Spleen (tissue), 11 donors: ENCODE measurements at regions not wholly inside any gene's neighbourhood (a gene's known extent, or its start where the extent isn't known, plus 50 kb on each side); places are given as distances from the start of the nearest gene placed in this dataset.

ENCODE experiments used
- DNase-seq: peaks from one replicate; pipeline ENCODE4 v3.0.0-alpha.2; 2020
- H3K27ac ChIP-seq, 8 donors: fragments of 200-600 bp; sonication (generic) in 7 of 8; 1 replicate in 4 of 8; 2 replicates in 4 of 8; pipeline versions ENCODE4 v1.5.0 to v1.8.0; 2016 to 2021; ENCODE audit warnings: inconsistent platforms in 4 of 8, mild to moderate bottlenecking in 4 of 8, moderate library complexity in 1 of 8
- H3K27me3 ChIP-seq, 7 donors: fragments of 200-600 bp; sonication (generic) in 6 of 7; replicated peaks in 1 of 7; 1 replicate in 4 of 7; 2 replicates in 3 of 7; pipeline versions ENCODE4 v1.5.0 to v1.8.0; 2016 to 2021; ENCODE audit warnings: inconsistent platforms in 3 of 7, mild to moderate bottlenecking in 1 of 7
- H3K36me3 ChIP-seq, 6 donors: fragments of 200-600 bp; sonication (generic) in 5 of 6; 1 replicate in 4 of 6; 2 replicates in 2 of 6; pipeline versions ENCODE4 v1.5.0 to v1.8.0; 2016 to 2021; ENCODE audit warnings: inconsistent platforms in 2 of 6
- H3K4me1 ChIP-seq, 6 donors: fragments of 200-600 bp; sonication (generic) in 5 of 6; 1 replicate in 3 of 6; 2 replicates in 3 of 6; pipeline versions ENCODE4 v1.5.0 to v1.8.0; 2016 to 2021; ENCODE audit warnings: inconsistent platforms in 3 of 6
- H3K4me3 ChIP-seq, 8 donors: fragments of 200-600 bp; sonication (generic) in 7 of 8; 1 replicate in 4 of 8; 2 replicates in 4 of 8; pipeline versions ENCODE4 v1.5.0 to v1.8.0; 2016 to 2021; ENCODE audit warnings: inconsistent platforms in 4 of 8, mild to moderate bottlenecking in 4 of 8, moderate library complexity in 2 of 8
- H3K9me3 ChIP-seq, 8 donors: fragments of 200-600 bp; sonication (generic) in 7 of 8; 1 replicate in 4 of 8; 2 replicates in 4 of 8; pipeline versions ENCODE4 v1.5.0 to v1.8.0; 2016 to 2021; ENCODE audit warnings: inconsistent platforms in 4 of 8
- POLR2A ChIP-seq, 3 donors: fragments of 450-650 bp; IDR thresholded peaks; one replicate each; pipeline ENCODE4 v1.5.1; 2017; ENCODE audit warnings: antibody characterized with exemption in 3 of 3, mild to moderate bottlenecking in 1 of 3
- POLR2AphosphoS5 ChIP-seq, 3 donors: sonication (generic); formaldehyde crosslinking; IDR thresholded peaks; one replicate each; pipeline ENCODE4 v1.5.1; 2017; ENCODE audit warnings: antibody characterized with exemption in 3 of 3
- WGBS, 5 donors: extraction: QIAGEN DNeasy Blood & Tissue Kit in 3 of 5; methylation state at CpG; one replicate each; pipeline versions ENCODE4 v1.1.5 to v1.1.7; 2013 to 2018; 5-methylcytosine and 5-hydroxymethylcytosine counted together
- intact Hi-C: fragments of 100-400 bp; cut with DNase I; formaldehyde crosslinking; loops from one replicate; pipeline ENCODE4 v1.15.0; 2023; ENCODE audit warnings: low total_unique reads
- TF ChIP-seq, protein P1 (sequence below), 11 experiments: fragments of 200-600 bp in 7 of 11; fragments of 450-650 bp in 4 of 11; sonication (generic) in 4 of 11; IDR thresholded peaks in 8 of 11; conservative IDR thresholded peaks in 3 of 11; 1 replicate in 7 of 11; 2 replicates in 4 of 11; pipeline versions ENCODE4 v1.4.0 to v1.8.0; 2016 to 2021; ENCODE audit warnings: antibody characterized with exemption in 11 of 11, inconsistent platforms in 4 of 11, mild to moderate bottlenecking in 1 of 11
- donor health status: healthy with polysubstance abuse.
- donor health status: DM: no; HTN: no; CAD: no; lungs with moderate emphysema.
- donor health status: DM: no; HTN: no; CAD: no.
- donor health status: Bipolar disorder and iron deficiency.
- donor health status: healthy.
- donor health status: DM: no; HTN: no; CAD: no.
- donor health status: DM: yes; HTN: yes; CAD: no.

DNA sequence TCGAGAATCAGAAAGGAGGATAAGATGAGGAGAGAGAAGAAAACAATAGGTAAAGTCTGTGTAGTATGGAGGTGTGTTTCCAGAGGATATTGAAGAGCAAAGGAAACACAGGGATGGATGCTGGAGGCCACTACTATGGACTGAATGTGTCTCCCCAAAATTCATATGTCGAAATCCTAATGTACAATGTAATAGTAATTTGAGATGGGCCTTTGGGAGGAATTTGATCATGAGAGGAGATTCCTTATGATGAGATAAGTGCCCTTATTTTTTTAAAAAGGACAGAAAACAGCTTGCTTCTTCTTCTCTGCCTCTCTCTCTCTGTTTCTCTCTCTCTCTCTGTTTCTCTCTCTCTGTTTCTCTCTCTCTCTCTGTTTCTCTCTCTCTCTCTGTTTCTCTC lies 602.2 kb upstream of the ADAMTS5 start:
- no peak for TF ChIP-seq POLR2A (IDR thresholded peaks at IDR 0.05)
- TF ChIP-seq, protein P1, sequence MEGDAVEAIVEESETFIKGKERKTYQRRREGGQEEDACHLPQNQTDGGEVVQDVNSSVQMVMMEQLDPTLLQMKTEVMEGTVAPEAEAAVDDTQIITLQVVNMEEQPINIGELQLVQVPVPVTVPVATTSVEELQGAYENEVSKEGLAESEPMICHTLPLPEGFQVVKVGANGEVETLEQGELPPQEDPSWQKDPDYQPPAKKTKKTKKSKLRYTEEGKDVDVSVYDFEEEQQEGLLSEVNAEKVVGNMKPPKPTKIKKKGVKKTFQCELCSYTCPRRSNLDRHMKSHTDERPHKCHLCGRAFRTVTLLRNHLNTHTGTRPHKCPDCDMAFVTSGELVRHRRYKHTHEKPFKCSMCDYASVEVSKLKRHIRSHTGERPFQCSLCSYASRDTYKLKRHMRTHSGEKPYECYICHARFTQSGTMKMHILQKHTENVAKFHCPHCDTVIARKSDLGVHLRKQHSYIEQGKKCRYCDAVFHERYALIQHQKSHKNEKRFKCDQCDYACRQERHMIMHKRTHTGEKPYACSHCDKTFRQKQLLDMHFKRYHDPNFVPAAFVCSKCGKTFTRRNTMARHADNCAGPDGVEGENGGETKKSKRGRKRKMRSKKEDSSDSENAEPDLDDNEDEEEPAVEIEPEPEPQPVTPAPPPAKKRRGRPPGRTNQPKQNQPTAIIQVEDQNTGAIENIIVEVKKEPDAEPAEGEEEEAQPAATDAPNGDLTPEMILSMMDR (IDR thresholded peaks at IDR 0.05 in 8 of 11, conservative IDR thresholded peaks at IDR 0.05 in 3 of 11), result no peak
- no peak for TF ChIP-seq POLR2AphosphoS5 (IDR thresholded peaks at IDR 0.05)
- no peaks in the 10 kb centered on the region for H3K36me3 ChIP-seq
- H3K27ac ChIP-seq, result no peak overlapping the region
- intact Hi-C loops, result no loop called here
- no peaks in the 10 kb centered on the region for H3K27me3 ChIP-seq
- WGBS, 5 donors, result 68 to 89% (median 78%) methylated on average over 2 of the region's 2 CpGs
- H3K4me1 ChIP-seq, result no peaks in the 10 kb centered on the region
- H3K4me3 ChIP-seq, result no peak overlapping the region
- H3K9me3 ChIP-seq, result no peaks in the 10 kb centered on the region
- DNase-seq, result no peak

GRCh38 chr21:27567381-27567780 lies 600.5 kb upstream of the ADAMTS5 start:
- Histone ChIP-seq H3K36me3 (no peaks in the 10 kb centered on the region), H3K27ac (no peak overlapping the region), H3K27me3 (no peaks in the 10 kb centered on the region), H3K4me1 (no peaks in the 10 kb centered on the region), H3K9me3 (no peaks in the 10 kb centered on the region), H3K4me3 (no peak overlapping the region)
- TF ChIP-seq, protein P1 (IDR thresholded peaks at IDR 0.05 in 8 of 11, conservative IDR thresholded peaks at IDR 0.05 in 3 of 11), result no peak
- TF ChIP-seq POLR2A (IDR thresholded peaks at IDR 0.05), result no peak
- no peak for TF ChIP-seq POLR2AphosphoS5 (IDR thresholded peaks at IDR 0.05)
- WGBS, 5 donors, result 63 to 92% (median 85%) methylated on average over 1 of the region's 1 CpG
- intact Hi-C loops, result no loop called here
- no peak for DNase-seq

- no peaks in the 10 kb centered on the region for H3K4me1 ChIP-seq
- no peaks in the 10 kb centered on the region for H3K27me3 ChIP-seq
- 90 to 92% (median 90%) methylated on average over 6 of the region's 6 CpGs for whole genome bisulfite sequencing, 5 donors
- no peaks in the 10 kb centered on the region for H3K9me3 ChIP-seq
- TF ChIP-seq POLR2A (IDR thresholded peaks at IDR 0.05), result no peak
- TF ChIP-seq, protein P1 (IDR thresholded peaks at IDR 0.05 in 8 of 11, conservative IDR thresholded peaks at IDR 0.05 in 3 of 11), result no peak
- no peak for TF ChIP-seq POLR2AphosphoS5 (IDR thresholded peaks at IDR 0.05)
- intact Hi-C loops, result no loop called here
- no peak overlapping the region for H3K27ac ChIP-seq
- H3K4me3 ChIP-seq, result no peak overlapping the region
- no peak for DNase-seq
- H3K36me3 ChIP-seq, result no peaks in the 10 kb centered on the region
Observed at GRCh38 chr21:27566521-27566920, 599.6 kb upstream of the ADAMTS5 start.

- 85 to 96% (median 93%) methylated on average over 1 of the region's 1 CpG for WGBS, 5 donors
- DNase-seq, result no peak
- Histone ChIP-seq H3K9me3 (no peaks in the 10 kb centered on the region), H3K27ac (no peak overlapping the region), H3K27me3 (no peaks in the 10 kb centered on the region), H3K4me1 (no peaks in the 10 kb centered on the region), H3K36me3 (no peaks in the 10 kb centered on the region), H3K4me3 (no peak overlapping the region)
- intact Hi-C loops, result no loop called here
- TF ChIP-seq, protein P1 (IDR thresholded peaks at IDR 0.05 in 8 of 11, conservative IDR thresholded peaks at IDR 0.05 in 3 of 11), result peak in 1 of 11 experiments; percentile 0
- TF ChIP-seq POLR2A (IDR thresholded peaks at IDR 0.05), result no peak
- no peak for TF ChIP-seq POLR2AphosphoS5 (IDR thresholded peaks at IDR 0.05)
Observed at GRCh38 chr21:27565364-27565763, 598.5 kb upstream of the ADAMTS5 start.
